ENCODE measurements at regions not wholly inside any gene's neighbourhood (a gene's known extent, or its start where the extent isn't known, plus 50 kb on each side); places are given as distances from the start of the nearest gene placed in this dataset.

GRCh38 chr1:192926736-192927135, 117.9 kb downstream of the RGS2 start:
- TF ChIP-seq CTCF (conservative IDR thresholded peaks at IDR 0.05; ENCODE audit: low read length) (no peak), EZH2phosphoT487 (IDR thresholded peaks at IDR 0.05; ENCODE audit: borderline replicate concordance) (no peak)

Data from Loucy (cell line).